Upper lobe of left lung (tissue), 4 donors: ENCODE measurements at regions not wholly inside any gene's neighbourhood (a gene's known extent, or its start where the extent isn't known, plus 50 kb on each side); places are given as distances from the start of the nearest gene placed in this dataset.

Experiments used
- CTCF ChIP-seq, 6 experiments: fragments of 450-650 bp in 4 of 6; fragments of 200-600 bp in 2 of 6; sonication (generic) in 2 of 6; IDR thresholded peaks; one replicate each; pipeline ENCODE4 v1.5.1; 2016 to 2019; ENCODE audit warnings: antibody characterized with exemption in 6 of 6
- EP300 ChIP-seq, 4 donors: sonication (generic); formaldehyde crosslinking; IDR thresholded peaks; one replicate each; pipeline ENCODE4 v1.5.1; 2017; ENCODE audit warnings: antibody characterized with exemption in 4 of 4, control low read depth in 2 of 4
- POLR2A ChIP-seq, 4 donors: fragments of 450-650 bp; IDR thresholded peaks; one replicate each; pipeline ENCODE4 v1.5.1; 2016 to 2017; ENCODE audit warnings: antibody characterized with exemption in 4 of 4, mild to moderate bottlenecking in 2 of 4

GRCh38 chrX:97682991-97683840 lies 799.5 kb downstream of the RPA4 start:
- TF ChIP-seq CTCF (IDR thresholded peaks at IDR 0.05) (no peak), POLR2A (IDR thresholded peaks at IDR 0.05) (no peak), EP300 (IDR thresholded peaks at IDR 0.05) (no peak)
